ENCODE measurements at regions not wholly inside any gene's neighbourhood (a gene's known extent, or its start where the extent isn't known, plus 50 kb on each side); places are given as distances from the start of the nearest gene placed in this dataset.

DNA sequence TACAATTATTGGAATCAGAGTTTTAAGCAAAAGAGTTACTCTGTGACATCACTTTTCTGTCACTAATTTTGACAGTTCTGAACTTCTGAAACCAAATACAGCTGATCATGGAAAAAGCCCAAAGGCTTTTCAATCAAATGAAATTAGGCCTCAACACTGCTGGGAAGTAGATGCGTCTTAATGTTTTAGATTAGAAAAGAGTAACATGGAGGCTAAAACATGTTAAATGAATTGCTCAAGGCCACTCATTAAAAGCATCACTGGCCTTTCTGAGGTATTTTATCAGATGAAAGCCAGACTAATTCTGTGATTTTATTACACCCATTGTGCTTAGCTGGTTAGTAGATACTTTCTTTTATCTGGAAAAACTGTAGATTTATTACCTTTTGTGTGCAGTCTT is 672.6 kb downstream of the CENPC start:
- no peak for ATAC-seq
- no peaks in the 10 kb centered on the region for H3K9me3 ChIP-seq
- no peaks in the 10 kb centered on the region for H3K36me3 ChIP-seq (replicated peaks in 1 of 2; ENCODE audit: insufficient read depth in 1 of 2, low read depth in 2 of 2)
- H3K27me3 ChIP-seq, result no peaks in the 10 kb centered on the region
- no peak overlapping the region for H3K4me3 ChIP-seq
- TF ChIP-seq POLR2A (IDR thresholded peaks at IDR 0.05), result no peak
- TF ChIP-seq, protein P1, sequence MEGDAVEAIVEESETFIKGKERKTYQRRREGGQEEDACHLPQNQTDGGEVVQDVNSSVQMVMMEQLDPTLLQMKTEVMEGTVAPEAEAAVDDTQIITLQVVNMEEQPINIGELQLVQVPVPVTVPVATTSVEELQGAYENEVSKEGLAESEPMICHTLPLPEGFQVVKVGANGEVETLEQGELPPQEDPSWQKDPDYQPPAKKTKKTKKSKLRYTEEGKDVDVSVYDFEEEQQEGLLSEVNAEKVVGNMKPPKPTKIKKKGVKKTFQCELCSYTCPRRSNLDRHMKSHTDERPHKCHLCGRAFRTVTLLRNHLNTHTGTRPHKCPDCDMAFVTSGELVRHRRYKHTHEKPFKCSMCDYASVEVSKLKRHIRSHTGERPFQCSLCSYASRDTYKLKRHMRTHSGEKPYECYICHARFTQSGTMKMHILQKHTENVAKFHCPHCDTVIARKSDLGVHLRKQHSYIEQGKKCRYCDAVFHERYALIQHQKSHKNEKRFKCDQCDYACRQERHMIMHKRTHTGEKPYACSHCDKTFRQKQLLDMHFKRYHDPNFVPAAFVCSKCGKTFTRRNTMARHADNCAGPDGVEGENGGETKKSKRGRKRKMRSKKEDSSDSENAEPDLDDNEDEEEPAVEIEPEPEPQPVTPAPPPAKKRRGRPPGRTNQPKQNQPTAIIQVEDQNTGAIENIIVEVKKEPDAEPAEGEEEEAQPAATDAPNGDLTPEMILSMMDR (IDR thresholded peaks at IDR 0.05), result no peak
- intact Hi-C loops (cut with DNase I), result no loop called here
- no peak for DNase-seq
- H3K4me1 ChIP-seq, result no peaks in the 10 kb centered on the region
- H3K27ac ChIP-seq, result no peak overlapping the region
- WGBS, 2 donors, result 70 to 90% methylated on average over 1 of the region's 1 CpG

DNA sequence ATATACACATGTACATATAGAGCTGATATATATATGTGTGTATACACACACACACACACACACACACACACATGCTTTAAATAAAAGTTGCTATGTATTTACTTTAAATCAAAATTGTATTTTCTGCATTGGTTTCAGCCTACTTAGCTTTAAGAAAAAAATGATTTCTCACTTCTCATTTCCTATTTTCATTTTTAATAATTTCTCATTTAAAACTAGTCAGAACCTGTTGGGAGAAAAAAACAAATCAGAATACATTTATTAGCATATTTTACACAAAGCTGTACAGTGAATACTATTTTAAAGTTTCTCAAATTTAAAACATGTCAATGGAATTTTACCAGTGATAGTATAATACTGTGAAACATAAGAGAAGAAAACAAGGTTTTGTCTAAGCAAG is 681.8 kb downstream of the CENPC start:
- no peak for TF ChIP-seq POLR2A (IDR thresholded peaks at IDR 0.05)
- TF ChIP-seq, protein P1 (IDR thresholded peaks at IDR 0.05), result no peak
- ATAC-seq (no peak), DNase-seq (no peak)
- no peaks in the 10 kb centered on the region for H3K27me3 ChIP-seq
- no peaks in the 10 kb centered on the region for H3K36me3 ChIP-seq (replicated peaks in 1 of 2; ENCODE audit: insufficient read depth in 1 of 2, low read depth in 2 of 2)
- intact Hi-C loops (cut with DNase I), result no loop called here
- H3K4me3 ChIP-seq, result no peak overlapping the region
- no peak overlapping the region for H3K27ac ChIP-seq
- H3K9me3 ChIP-seq, result no peaks in the 10 kb centered on the region
- no peaks in the 10 kb centered on the region for H3K4me1 ChIP-seq

DNA sequence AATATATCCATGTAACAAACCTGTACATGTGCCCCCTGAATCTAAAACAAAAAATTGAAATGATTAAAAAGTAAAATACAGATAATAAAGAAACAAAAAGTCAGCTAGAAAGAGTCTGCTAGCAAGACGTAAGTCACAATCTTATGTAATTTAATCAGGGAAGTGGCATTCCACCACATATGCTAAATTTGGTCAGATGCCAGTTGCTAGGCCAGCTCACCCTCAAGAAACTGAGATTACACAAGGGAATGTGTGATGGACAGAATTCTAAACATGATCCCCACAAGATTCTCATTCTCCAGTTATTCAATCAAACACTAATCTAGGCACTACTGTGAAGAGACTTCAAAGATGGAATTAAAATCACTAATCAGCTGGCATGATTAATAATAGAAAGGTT is 689.3 kb downstream of the CENPC start:
- Histone ChIP-seq H3K4me1 (no peaks in the 10 kb centered on the region), H3K4me3 (no peak overlapping the region), H3K27me3 (no peaks in the 10 kb centered on the region), H3K36me3 (replicated peaks in 1 of 2; ENCODE audit: insufficient read depth in 1 of 2, low read depth in 2 of 2) (no peaks in the 10 kb centered on the region), H3K9me3 (no peaks in the 10 kb centered on the region), H3K27ac (no peak overlapping the region)
- DNase-seq (no peak), ATAC-seq (no peak)
- TF ChIP-seq, protein P1 (IDR thresholded peaks at IDR 0.05), result no peak
- TF ChIP-seq POLR2A (IDR thresholded peaks at IDR 0.05), result no peak
- intact Hi-C loops (cut with DNase I), result no loop called here
- 41 to 59% methylated on average over 1 of the region's 1 CpG for WGBS, 2 donors

DNA sequence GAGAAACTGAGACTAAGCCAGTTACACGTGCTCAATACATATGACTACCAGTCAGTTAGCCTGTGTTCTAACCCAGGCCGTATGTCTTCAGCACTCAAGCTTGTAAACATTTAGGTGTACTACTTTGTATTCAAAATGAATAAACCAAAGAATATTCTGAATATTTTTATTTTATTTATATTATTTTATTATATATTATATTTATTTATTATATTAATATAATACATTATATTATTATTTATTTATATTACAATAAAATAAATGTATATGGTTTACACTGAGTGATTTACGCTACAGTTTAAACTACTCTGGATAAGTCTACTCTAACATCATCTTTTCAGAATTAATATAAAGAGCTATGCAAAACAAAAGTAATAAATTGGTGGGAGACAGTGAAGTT is 691.5 kb downstream of the CENPC start:
- intact Hi-C loops (cut with DNase I), result no loop called here
- H3K9me3 ChIP-seq, result no peaks in the 10 kb centered on the region
- no peak overlapping the region for H3K4me3 ChIP-seq
- TF ChIP-seq, protein P1 (IDR thresholded peaks at IDR 0.05), result no peak
- TF ChIP-seq POLR2A (IDR thresholded peaks at IDR 0.05), result no peak
- no peak overlapping the region for H3K27ac ChIP-seq
- no peaks in the 10 kb centered on the region for H3K27me3 ChIP-seq
- DNase-seq (no peak), ATAC-seq (no peak)
- WGBS, 2 donors, result 72 to 74% methylated on average over 3 of the region's 3 CpGs
- H3K36me3 ChIP-seq (replicated peaks in 1 of 2; ENCODE audit: insufficient read depth in 1 of 2, low read depth in 2 of 2), result no peaks in the 10 kb centered on the region
- H3K4me1 ChIP-seq, result no peaks in the 10 kb centered on the region

DNA sequence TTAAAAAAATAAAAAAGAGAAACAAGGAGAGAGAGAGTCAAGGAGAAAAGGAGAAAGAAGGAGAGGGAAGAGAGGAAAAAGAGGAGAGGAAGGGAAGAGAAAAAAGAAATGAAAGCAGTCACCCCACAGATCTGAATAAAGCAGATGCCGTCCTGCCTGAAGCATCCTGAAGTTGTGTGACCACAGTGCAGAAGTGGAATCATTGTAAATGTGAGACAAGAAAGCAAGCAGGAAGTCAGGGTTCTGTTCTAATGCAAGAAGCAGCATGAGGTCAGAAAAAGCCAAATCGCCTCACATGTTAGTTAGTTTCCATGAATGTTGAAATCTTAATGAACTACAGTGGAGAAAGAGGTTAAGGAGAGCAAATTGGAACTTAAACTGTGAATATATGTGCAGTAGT is 692.5 kb downstream of the CENPC start:
- no peaks in the 10 kb centered on the region for H3K9me3 ChIP-seq
- intact Hi-C loops (cut with DNase I), result no loop called here
- WGBS, 2 donors, result 55 to 58% methylated on average over 2 of the region's 2 CpGs
- no peak overlapping the region for H3K4me3 ChIP-seq
- H3K27me3 ChIP-seq, result no peaks in the 10 kb centered on the region
- ATAC-seq (no peak), DNase-seq (no peak)
- TF ChIP-seq, protein P1 (IDR thresholded peaks at IDR 0.05), result no peak
- no peak for TF ChIP-seq POLR2A (IDR thresholded peaks at IDR 0.05)
- H3K4me1 ChIP-seq, result no peaks in the 10 kb centered on the region
- H3K27ac ChIP-seq, result no peak overlapping the region
- no peaks in the 10 kb centered on the region for H3K36me3 ChIP-seq (replicated peaks in 1 of 2; ENCODE audit: insufficient read depth in 1 of 2, low read depth in 2 of 2)
